ENCODE measurements at regions not wholly inside any gene's neighbourhood (a gene's known extent, or its start where the extent isn't known, plus 50 kb on each side); places are given as distances from the start of the nearest gene placed in this dataset.

DNA sequence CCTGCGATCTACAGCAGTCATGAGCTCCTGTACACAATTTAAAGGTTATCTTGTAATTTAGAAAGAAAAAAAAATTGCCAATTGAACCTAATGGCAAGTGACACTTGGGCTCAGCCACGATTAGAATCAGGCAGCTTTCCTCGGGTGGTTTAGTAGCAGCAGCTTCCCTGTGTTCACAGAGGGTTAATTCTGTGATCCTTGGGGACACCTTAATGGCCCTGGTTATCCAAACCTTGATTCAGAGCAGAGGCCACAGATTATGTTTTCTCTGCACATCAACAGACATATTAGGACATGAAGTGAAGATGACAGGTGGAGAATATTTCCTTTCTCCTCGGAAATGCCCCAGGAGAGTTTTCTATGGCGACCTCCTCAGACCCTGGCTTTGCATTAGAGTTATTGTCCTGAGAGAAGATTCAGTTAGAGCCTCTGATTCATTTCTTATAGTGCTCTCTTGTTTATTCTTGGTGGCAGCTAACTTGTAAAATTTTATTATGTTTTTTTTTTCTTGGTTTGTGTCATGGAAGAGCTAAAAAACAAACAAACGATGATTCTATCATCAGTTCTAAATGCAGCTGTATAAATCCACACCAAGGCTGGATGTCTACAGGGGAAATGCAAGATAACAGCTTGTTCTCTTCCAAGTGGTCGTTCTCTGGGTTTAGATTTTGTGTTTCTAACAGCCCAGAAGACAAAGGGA, 351.2 kb upstream of the DYNLRB2 start:
- TF ChIP-seq, protein P1, sequence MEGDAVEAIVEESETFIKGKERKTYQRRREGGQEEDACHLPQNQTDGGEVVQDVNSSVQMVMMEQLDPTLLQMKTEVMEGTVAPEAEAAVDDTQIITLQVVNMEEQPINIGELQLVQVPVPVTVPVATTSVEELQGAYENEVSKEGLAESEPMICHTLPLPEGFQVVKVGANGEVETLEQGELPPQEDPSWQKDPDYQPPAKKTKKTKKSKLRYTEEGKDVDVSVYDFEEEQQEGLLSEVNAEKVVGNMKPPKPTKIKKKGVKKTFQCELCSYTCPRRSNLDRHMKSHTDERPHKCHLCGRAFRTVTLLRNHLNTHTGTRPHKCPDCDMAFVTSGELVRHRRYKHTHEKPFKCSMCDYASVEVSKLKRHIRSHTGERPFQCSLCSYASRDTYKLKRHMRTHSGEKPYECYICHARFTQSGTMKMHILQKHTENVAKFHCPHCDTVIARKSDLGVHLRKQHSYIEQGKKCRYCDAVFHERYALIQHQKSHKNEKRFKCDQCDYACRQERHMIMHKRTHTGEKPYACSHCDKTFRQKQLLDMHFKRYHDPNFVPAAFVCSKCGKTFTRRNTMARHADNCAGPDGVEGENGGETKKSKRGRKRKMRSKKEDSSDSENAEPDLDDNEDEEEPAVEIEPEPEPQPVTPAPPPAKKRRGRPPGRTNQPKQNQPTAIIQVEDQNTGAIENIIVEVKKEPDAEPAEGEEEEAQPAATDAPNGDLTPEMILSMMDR (conservative IDR thresholded peaks at IDR 0.05 in 1 of 2, IDR thresholded peaks at IDR 0.05 in 1 of 2; ENCODE audit: extremely low read depth in 1 of 2, insufficient read depth in 1 of 2, low read depth in 1 of 2, low read length in 2 of 2) = no peak
- TF ChIP-seq EZH2 (IDR thresholded peaks at IDR 0.05; ENCODE audit: borderline replicate concordance, low read length) = no peak
